SJCRH30 (cell line): ENCODE measurements at regions not wholly inside any gene's neighbourhood (a gene's known extent, or its start where the extent isn't known, plus 50 kb on each side); places are given as distances from the start of the nearest gene placed in this dataset.
"Not testable (repeated sequence)": the region's sequence is repeated elsewhere in the genome, so short reads cannot be mapped to it uniquely, and the experiment has no call there.

Source experiments
- DNase-seq, 2 experiments: peaks; one replicate each; pipeline ENCODE4 v3.0.0-alpha.2; 2015 to 2020
- H3K27ac ChIP-seq: fragments of 250-450 bp; sonication (Bioruptor Pico); 2 replicates; pipeline ENCODE4 v1.5.1; 2020; ENCODE audit warnings: mild to moderate bottlenecking, moderate library complexity
- H3K27me3 ChIP-seq: fragments of 250-450 bp; sonication (Bioruptor Pico); 2 replicates; pipeline ENCODE4 v1.5.1; 2020; ENCODE audit warnings: mild to moderate bottlenecking, moderate library complexity
- H3K36me3 ChIP-seq: fragments of 250-450 bp; sonication (Bioruptor Pico); 2 replicates; pipeline ENCODE4 v1.5.1; 2020; ENCODE audit warnings: mild to moderate bottlenecking, moderate library complexity
- H3K4me1 ChIP-seq: fragments of 250-450 bp; sonication (Bioruptor Pico); 2 replicates; pipeline ENCODE4 v1.5.1; 2020; ENCODE audit warnings: mild to moderate bottlenecking, moderate library complexity
- H3K4me3 ChIP-seq: fragments of 250-450 bp; sonication (Bioruptor Pico); 2 replicates; pipeline ENCODE4 v1.5.1; 2020; ENCODE audit warnings: mild to moderate bottlenecking, moderate library complexity
- H3K9me3 ChIP-seq: fragments of 250-450 bp; sonication (Bioruptor Pico); replicated peaks from 2 replicates; pipeline ENCODE4 v1.5.1; 2020; ENCODE audit warnings: mild to moderate bottlenecking, moderate library complexity

- Histone ChIP-seq H3K27ac (no peak overlapping the region), H3K36me3 (no peaks in the 10 kb centered on the region), H3K9me3 (no peaks in the 10 kb centered on the region), H3K27me3 (no peaks in the 10 kb centered on the region), H3K4me1 (no peaks in the 10 kb centered on the region), H3K4me3 (no peak overlapping the region)
- DNase-seq = no peak
Measured at GRCh38 chr3:124643453-124643852, 86.8 kb upstream of the UMPS start.

- DNase-seq, H3K9me3 ChIP-seq, H3K27ac ChIP-seq, H3K4me1 ChIP-seq, H3K4me3 ChIP-seq, H3K36me3 ChIP-seq, H3K27me3 ChIP-seq: not testable (repeated sequence)
Measured at GRCh38 chr3:124646186-124646585, 84.1 kb upstream of the UMPS start.

DNA sequence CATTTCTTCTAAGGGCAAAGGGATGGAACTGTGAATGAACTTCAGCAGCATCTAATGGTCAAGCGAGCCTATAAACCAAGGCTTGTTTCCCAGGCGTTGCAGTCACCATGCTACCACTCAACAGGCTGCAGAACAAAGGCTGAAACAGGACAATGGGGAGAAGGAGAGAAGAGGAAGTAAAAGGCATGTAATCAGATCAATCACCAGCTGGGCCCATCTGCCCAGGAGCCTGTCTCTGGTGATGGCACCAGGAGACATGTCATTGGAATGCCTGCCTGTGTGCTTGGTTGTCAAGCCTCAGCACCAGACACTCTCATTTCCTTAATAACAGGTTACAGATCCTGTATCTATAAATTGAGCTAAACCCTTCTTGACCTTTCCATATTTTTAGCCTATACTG is 81.7 kb upstream of the UMPS start:
- H3K36me3 ChIP-seq = no peaks in the 10 kb centered on the region
- no peaks in the 10 kb centered on the region for H3K27me3 ChIP-seq
- no peak for DNase-seq
- H3K27ac ChIP-seq = no peak overlapping the region
- no peaks in the 10 kb centered on the region for H3K4me1 ChIP-seq
- no peaks in the 10 kb centered on the region for H3K9me3 ChIP-seq
- no peak overlapping the region for H3K4me3 ChIP-seq

- no peak overlapping the region for H3K27ac ChIP-seq
- no peak overlapping the region for H3K4me3 ChIP-seq
- H3K4me1 ChIP-seq = no peaks in the 10 kb centered on the region
- no peaks in the 10 kb centered on the region for H3K36me3 ChIP-seq
- H3K9me3 ChIP-seq = no peaks in the 10 kb centered on the region
- no peaks in the 10 kb centered on the region for H3K27me3 ChIP-seq
- no peak for DNase-seq
Measured at GRCh38 chr3:124650798-124651197, 79.5 kb upstream of the UMPS start.

- not testable (repeated sequence) for H3K36me3 ChIP-seq, H3K27ac ChIP-seq, H3K4me3 ChIP-seq, DNase-seq, H3K4me1 ChIP-seq, H3K9me3 ChIP-seq, H3K27me3 ChIP-seq
Measured at GRCh38 chr3:124651416-124651815, 78.8 kb upstream of the UMPS start.

DNA sequence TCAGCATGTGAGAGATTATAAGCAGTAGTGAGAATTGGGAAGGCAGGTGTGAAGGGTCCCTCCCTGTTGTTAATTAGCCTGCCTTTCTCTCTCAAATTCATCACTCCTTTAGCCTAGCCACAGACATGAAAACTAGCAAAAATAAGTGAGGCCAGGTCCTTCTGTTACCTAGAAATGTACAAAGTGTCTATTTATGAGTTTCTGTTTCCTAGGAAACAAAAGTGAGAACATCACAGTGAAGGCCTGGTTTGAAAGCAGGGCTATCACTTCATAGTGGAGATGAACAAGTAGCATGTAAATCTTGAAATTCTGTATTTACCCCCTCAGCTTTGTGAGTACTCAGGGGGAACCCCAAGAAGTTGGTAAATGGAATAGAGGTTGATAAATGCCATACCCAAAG is 78.2 kb upstream of the UMPS start:
- H3K4me3 ChIP-seq = no peak overlapping the region
- H3K27me3 ChIP-seq = no peaks in the 10 kb centered on the region
- H3K9me3 ChIP-seq = no peaks in the 10 kb centered on the region
- no peaks in the 10 kb centered on the region for H3K36me3 ChIP-seq
- no peak for DNase-seq
- no peak overlapping the region for H3K27ac ChIP-seq
- no peaks in the 10 kb centered on the region for H3K4me1 ChIP-seq

DNA sequence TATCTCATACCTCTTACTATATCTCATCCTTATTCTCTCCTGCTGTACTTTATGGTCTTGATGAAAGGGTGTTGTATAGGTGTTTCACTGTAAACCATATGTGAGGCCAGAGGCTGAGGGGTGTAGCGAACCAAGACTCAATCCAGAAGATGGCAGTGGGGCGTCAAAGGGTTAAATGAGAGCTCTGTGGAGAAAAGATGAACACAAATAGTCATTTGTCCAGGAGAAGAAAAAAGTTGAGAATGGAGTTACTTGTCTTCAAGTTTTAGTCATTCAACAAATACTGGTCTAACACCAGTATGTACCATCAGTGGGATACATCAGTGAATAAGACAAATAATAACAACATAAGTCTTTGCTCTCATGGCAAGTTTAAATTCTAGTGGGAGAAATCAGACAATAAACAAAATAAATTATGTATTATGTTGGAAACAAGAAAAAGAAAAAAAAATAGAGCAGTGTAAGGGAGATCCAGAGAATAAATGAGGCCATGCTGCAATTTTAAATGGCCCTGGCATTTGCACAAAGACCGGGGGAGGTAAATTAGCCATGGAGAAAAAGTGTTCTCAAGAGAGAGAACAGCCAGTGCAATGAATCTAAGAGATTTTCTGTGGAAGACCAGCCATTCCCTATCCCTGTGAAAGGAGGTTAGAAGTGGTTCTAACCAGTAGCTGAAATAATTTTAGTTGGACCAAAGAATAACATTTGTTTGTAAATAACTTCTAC is 77.0 kb upstream of the UMPS start:
- no peaks in the 10 kb centered on the region for H3K36me3 ChIP-seq
- H3K4me3 ChIP-seq = no peak overlapping the region
- no peak overlapping the region for H3K27ac ChIP-seq

GRCh38 chr3:124653797-124654469 is 76.3 kb upstream of the UMPS start:
- Histone ChIP-seq H3K4me3 (no peak overlapping the region), H3K36me3 (no peaks in the 10 kb centered on the region), H3K27ac (no peak overlapping the region), H3K27me3 (no peaks in the 10 kb centered on the region), H3K4me1 (no peaks in the 10 kb centered on the region), H3K9me3 (no peaks in the 10 kb centered on the region)
- DNase-seq = no peak

More for the DNA sequence above, 77.0 kb upstream of the UMPS start:
- H3K4me1 ChIP-seq = no peaks in the 10 kb centered on the region
- H3K9me3 ChIP-seq = no peaks in the 10 kb centered on the region
- DNase-seq = no peak
- H3K27me3 ChIP-seq = no peaks in the 10 kb centered on the region

GRCh38 chr3:124654470-124654845 is 75.8 kb upstream of the UMPS start:
- no peak for DNase-seq
- Histone ChIP-seq H3K9me3 (no peaks in the 10 kb centered on the region), H3K36me3 (no peaks in the 10 kb centered on the region), H3K4me1 (no peaks in the 10 kb centered on the region), H3K27me3 (no peaks in the 10 kb centered on the region), H3K4me3 (no peak overlapping the region), H3K27ac (no peak overlapping the region)

DNA sequence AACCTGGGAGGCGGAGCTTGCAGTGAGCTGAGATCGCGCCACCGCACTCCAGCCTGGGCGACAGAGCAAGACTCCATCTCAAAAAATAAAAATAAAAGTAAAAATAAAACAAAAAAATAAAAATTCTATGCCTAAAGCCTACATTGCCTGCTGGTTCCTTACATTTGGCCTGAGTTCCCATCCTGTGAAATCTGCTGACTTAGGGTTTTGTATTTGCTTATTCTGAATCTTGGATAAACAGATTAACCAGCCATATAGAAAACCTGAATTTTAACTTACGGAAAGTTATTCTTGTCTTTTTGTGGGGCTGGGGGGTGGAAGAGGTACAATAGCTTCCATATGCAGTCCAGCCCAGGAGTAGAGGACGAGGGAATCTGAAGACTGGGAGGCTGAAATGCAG is 73.7 kb upstream of the UMPS start:
- no peaks in the 10 kb centered on the region for H3K36me3 ChIP-seq
- H3K9me3 ChIP-seq = no peaks in the 10 kb centered on the region
- no peak overlapping the region for H3K4me3 ChIP-seq
- no peak overlapping the region for H3K27ac ChIP-seq
- H3K4me1 ChIP-seq = no peaks in the 10 kb centered on the region
- DNase-seq = no peak
- H3K27me3 ChIP-seq = no peaks in the 10 kb centered on the region

DNA sequence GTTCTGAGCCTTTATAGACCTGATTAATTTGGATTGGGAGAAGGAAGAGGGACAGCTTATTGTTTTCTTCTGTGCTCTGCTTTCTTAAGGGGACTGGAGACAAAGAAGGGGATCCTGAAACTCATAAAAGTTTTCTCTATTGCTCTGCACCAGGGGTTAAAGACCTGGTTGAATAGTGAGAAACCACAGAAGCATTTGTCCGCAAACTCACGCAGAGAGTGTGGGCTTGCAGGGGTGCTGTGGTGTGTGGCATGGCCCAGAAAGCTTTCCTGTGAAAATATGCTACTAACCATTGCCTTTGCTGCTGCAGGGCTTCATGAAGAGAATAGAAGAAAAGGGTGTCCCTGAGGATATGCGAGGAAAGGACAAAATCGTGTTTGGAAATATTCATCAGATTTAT is 73.1 kb upstream of the UMPS start:
- Histone ChIP-seq H3K4me3 (no peak overlapping the region), H3K4me1 (no peaks in the 10 kb centered on the region), H3K36me3 (no peaks in the 10 kb centered on the region), H3K27me3 (no peaks in the 10 kb centered on the region), H3K9me3 (no peaks in the 10 kb centered on the region), H3K27ac (no peak overlapping the region)
- DNase-seq = no peak

- H3K4me3 ChIP-seq = no peak overlapping the region
- H3K27ac ChIP-seq = no peak overlapping the region
- H3K4me1 ChIP-seq = no peaks in the 10 kb centered on the region
- no peak for DNase-seq
- H3K36me3 ChIP-seq = no peaks in the 10 kb centered on the region
- H3K27me3 ChIP-seq = no peaks in the 10 kb centered on the region
- H3K9me3 ChIP-seq = no peaks in the 10 kb centered on the region
Measured at GRCh38 chr3:124658270-124658669, 72.0 kb upstream of the UMPS start.

GRCh38 chr3:124659175-124659574 is 71.1 kb upstream of the UMPS start:
- no peak overlapping the region for H3K4me3 ChIP-seq
- H3K27ac ChIP-seq = no peak overlapping the region
- H3K36me3 ChIP-seq = no peaks in the 10 kb centered on the region
- no peaks in the 10 kb centered on the region for H3K27me3 ChIP-seq
- no peak for DNase-seq
- peaks cover 2% of the 10 kb centered on the region; the same call in 1 of the 2 replicates for H3K4me1 ChIP-seq
- H3K9me3 ChIP-seq = no peaks in the 10 kb centered on the region

DNA sequence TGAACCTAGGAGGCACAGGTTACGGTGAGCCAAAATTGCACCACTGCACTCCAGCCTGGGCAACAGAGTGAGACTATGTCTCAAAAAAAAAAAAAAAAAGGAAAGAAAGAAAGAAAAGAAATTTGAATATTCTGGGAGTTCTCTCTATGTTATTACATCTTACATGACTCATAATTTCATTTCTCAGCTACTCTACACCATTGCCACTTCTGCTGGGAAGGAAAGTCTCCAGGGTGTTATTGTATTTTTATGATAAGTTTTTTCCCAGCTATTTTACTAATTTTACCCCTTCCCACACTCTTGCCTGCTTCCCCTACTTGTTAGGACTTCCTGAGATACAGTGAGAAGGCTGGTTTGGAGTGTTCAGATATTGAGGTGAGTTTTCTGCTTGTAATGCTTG is 69.7 kb upstream of the UMPS start:
- Histone ChIP-seq H3K36me3 (no peaks in the 10 kb centered on the region), H3K27ac (no peak overlapping the region), H3K9me3 (no peaks in the 10 kb centered on the region), H3K4me1 (peaks cover 2% of the 10 kb centered on the region; the same call in 1 of the 2 replicates), H3K27me3 (no peaks in the 10 kb centered on the region), H3K4me3 (no peak overlapping the region)
- DNase-seq = no peak

- no peak for DNase-seq
- H3K27ac ChIP-seq = no peak overlapping the region
Measured at GRCh38 chr3:124663690-124664089, 66.6 kb upstream of the UMPS start.

GRCh38 chr3:124664804-124665203 is 65.4 kb upstream of the UMPS start:
- Histone ChIP-seq H3K4me3 (no peak overlapping the region), H3K9me3 (no peaks in the 10 kb centered on the region), H3K27ac (no peak overlapping the region), H3K36me3 (no peaks in the 10 kb centered on the region), H3K27me3 (no peaks in the 10 kb centered on the region), H3K4me1 (peaks cover 2% of the 10 kb centered on the region; the same call in 1 of the 2 replicates)
- no peak for DNase-seq

More at GRCh38 chr3:124663690-124664089, 66.6 kb upstream of the UMPS start:
- Histone ChIP-seq H3K36me3 (no peaks in the 10 kb centered on the region), H3K27me3 (no peaks in the 10 kb centered on the region), H3K4me3 (no peak overlapping the region), H3K4me1 (peaks cover 2% of the 10 kb centered on the region; the same call in 1 of the 2 replicates), H3K9me3 (no peaks in the 10 kb centered on the region)
